Neural cell (in vitro differentiated cells): ENCODE measurements at regions not wholly inside any gene's neighbourhood (a gene's known extent, or its start where the extent isn't known, plus 50 kb on each side); places are given as distances from the start of the nearest gene placed in this dataset.

Source experiments
- CTCF ChIP-seq: fragments of 450-650 bp; IDR thresholded peaks from 2 replicates; pipeline ENCODE4 v1.5.1; 2014; ENCODE audit warnings: antibody characterized with exemption, mild to moderate bottlenecking, moderate library complexity; ENCODE audit not compliant: poor library complexity, severe bottlenecking
- POLR2AphosphoS5 ChIP-seq: IDR thresholded peaks from 2 replicates; pipeline ENCODE4 v1.6.1; 2012
- REST ChIP-seq: IDR thresholded peaks from 2 replicates; pipeline ENCODE4 v1.6.1; 2012; ENCODE audit warnings: borderline replicate concordance

GRCh38 chr9:16268067-16268881, 602.2 kb downstream of the BNC2 start:
- TF ChIP-seq CTCF = no peak
- no peak for TF ChIP-seq REST
- TF ChIP-seq POLR2AphosphoS5 = no peak
